H9 (cell line): ENCODE measurements at regions not wholly inside any gene's neighbourhood (a gene's known extent, or its start where the extent isn't known, plus 50 kb on each side); places are given as distances from the start of the nearest gene placed in this dataset.

ENCODE experiments used
- DNase-seq: peaks from one replicate; pipeline ENCODE4 v3.0.0-alpha.2; 2017
- H2AFZ ChIP-seq: one replicate; pipeline ENCODE4 v1.6.1; 2013; ENCODE audit warnings: mild to moderate bottlenecking, low read length, control low read depth, moderate library complexity
- H2AK5ac ChIP-seq: 2 replicates; pipeline ENCODE4 v1.6.1; 2013; ENCODE audit warnings: low read length, control low read depth, mixed read lengths; ENCODE audit not compliant: insufficient read length
- H2BK120ac ChIP-seq: one replicate; pipeline ENCODE4 v1.6.1; 2013; ENCODE audit warnings: low read depth, mild to moderate bottlenecking, low read length, control low read depth, inconsistent platforms; ENCODE audit not compliant: poor library complexity, severe bottlenecking
- H2BK12ac ChIP-seq: 2 replicates; pipeline ENCODE4 v1.6.1; 2013; ENCODE audit warnings: low read length, control low read depth, mixed read lengths, low read depth; ENCODE audit not compliant: insufficient read length
- H2BK15ac ChIP-seq: 2 replicates; pipeline ENCODE4 v1.6.1; 2013; ENCODE audit warnings: low read depth, low read length, control low read depth
- H2BK20ac ChIP-seq: one replicate; pipeline ENCODE4 v1.6.1; 2013; ENCODE audit warnings: low read depth, mild to moderate bottlenecking, low read length, control low read depth, inconsistent platforms; ENCODE audit not compliant: poor library complexity, severe bottlenecking
- H2BK5ac ChIP-seq: 2 replicates; pipeline ENCODE4 v1.6.1; 2013; ENCODE audit warnings: low read length, control low read depth, mixed read lengths; ENCODE audit not compliant: insufficient read length
- H3K14ac ChIP-seq: 2 replicates; pipeline ENCODE4 v1.6.1; 2013; ENCODE audit warnings: low read length, control low read depth; ENCODE audit not compliant: insufficient read depth
- H3K18ac ChIP-seq: 2 replicates; pipeline ENCODE4 v1.6.1; 2013; ENCODE audit warnings: low read depth, mild to moderate bottlenecking, mixed read lengths, low read length, control low read depth; ENCODE audit not compliant: insufficient read length
- H3K23ac ChIP-seq: 2 replicates; pipeline ENCODE4 v1.6.1; 2013; ENCODE audit warnings: low read length, control low read depth, mixed read lengths, low read depth; ENCODE audit not compliant: insufficient read length
- H3K23me2 ChIP-seq: 2 replicates; pipeline ENCODE4 v1.6.1; 2013; ENCODE audit warnings: low read depth, mild to moderate bottlenecking, mixed read lengths, low read length, control low read depth; ENCODE audit not compliant: insufficient read length, poor library complexity, severe bottlenecking
- H3K27ac ChIP-seq: 2 replicates; pipeline ENCODE4 v1.5.1; 2013; ENCODE audit warnings: low read length, control low read depth, mixed read lengths, low read depth; ENCODE audit not compliant: insufficient read length
- H3K27me3 ChIP-seq: 2 replicates; pipeline ENCODE4 v1.6.1; 2013; ENCODE audit warnings: low read length, control low read depth, inconsistent platforms; ENCODE audit not compliant: insufficient read depth
- H3K4ac ChIP-seq: 2 replicates; pipeline ENCODE4 v1.6.1; 2013; ENCODE audit warnings: low read depth, mild to moderate bottlenecking, control low read depth, inconsistent platforms, low read length, moderate library complexity
- H3K4me1 ChIP-seq: 2 replicates; pipeline ENCODE4 v1.6.1; 2013; ENCODE audit warnings: low read length, control low read depth, inconsistent platforms; ENCODE audit not compliant: insufficient read depth
- H3K4me2 ChIP-seq: 2 replicates; pipeline ENCODE4 v1.6.1; 2013; ENCODE audit warnings: low read length, control low read depth, mixed read lengths; ENCODE audit not compliant: insufficient read length, insufficient read depth
- H3K56ac ChIP-seq: 2 replicates; pipeline ENCODE4 v1.6.1; 2013; ENCODE audit warnings: low read depth, mild to moderate bottlenecking, mixed read lengths, low read length, control low read depth; ENCODE audit not compliant: insufficient read length
- H3K79me1 ChIP-seq: 2 replicates; pipeline ENCODE4 v1.6.1; 2013; ENCODE audit warnings: low read depth, mild to moderate bottlenecking, moderate library complexity, low read length, control low read depth, inconsistent platforms; ENCODE audit not compliant: insufficient read depth, poor library complexity, severe bottlenecking
- H3K79me2 ChIP-seq: 2 replicates; pipeline ENCODE4 v1.6.1; 2013; ENCODE audit warnings: low read length, control low read depth, inconsistent platforms; ENCODE audit not compliant: insufficient read depth
- H3K9ac ChIP-seq: 2 replicates; pipeline ENCODE4 v1.6.1; 2013; ENCODE audit warnings: low read length, control low read depth, mixed read lengths; ENCODE audit not compliant: insufficient read length; ENCODE audit errors: extremely low read depth
- H3K9me3 ChIP-seq: one replicate; pipeline ENCODE4 v1.6.1; 2013; ENCODE audit warnings: low read depth, low read length, inconsistent platforms; ENCODE audit not compliant: control insufficient read depth
- H3T11ph ChIP-seq: one replicate; pipeline ENCODE4 v1.6.1; 2013; ENCODE audit warnings: mild to moderate bottlenecking, low read length, control low read depth, inconsistent platforms
- H4K20me1 ChIP-seq: one replicate; pipeline ENCODE4 v1.6.1; 2013; ENCODE audit not compliant: control insufficient read depth, insufficient read length, insufficient read depth
- H4K5ac ChIP-seq: 2 replicates; pipeline ENCODE4 v1.6.1; 2013; ENCODE audit warnings: low read depth, mild to moderate bottlenecking, mixed read lengths, low read length, control low read depth; ENCODE audit not compliant: insufficient read length
- H4K8ac ChIP-seq: replicated peaks from 2 replicates; pipeline ENCODE4 v1.6.1; 2013; ENCODE audit warnings: low read length, control low read depth, mixed read lengths, low read depth; ENCODE audit not compliant: insufficient read length
- H4K91ac ChIP-seq: 2 replicates; pipeline ENCODE4 v1.6.1; 2013; ENCODE audit warnings: low read depth, mild to moderate bottlenecking, moderate library complexity, mixed read lengths, low read length, control low read depth; ENCODE audit not compliant: insufficient read length
- H3K27ac Mint-ChIP-seq, 3 experiments: 2 replicates in 2 of 3; 3 replicates in 1 of 3; pipeline ENCODE4 v1.8.0; 2020 to 2021; ENCODE audit warnings: mixed read lengths in 3 of 3, mild to moderate bottlenecking in 1 of 3, moderate library complexity in 1 of 3
- H3K27me3 Mint-ChIP-seq: 2 replicates; pipeline ENCODE4 v1.8.0; 2021; ENCODE audit warnings: low read depth, mild to moderate bottlenecking, moderate library complexity, mixed read lengths
- H3K36me3 Mint-ChIP-seq, 3 experiments: 2 replicates in 2 of 3; 3 replicates in 1 of 3; pipeline ENCODE4 v1.8.0; 2020 to 2021; ENCODE audit warnings: low read depth in 3 of 3, mixed read lengths in 3 of 3; ENCODE audit not compliant: insufficient read depth in 1 of 3
- H3K4me1 Mint-ChIP-seq, 2 experiments: 2 replicates each; pipeline ENCODE4 v1.8.0; 2020; ENCODE audit warnings: mixed read lengths in 2 of 2
- H3K4me3 Mint-ChIP-seq, 2 experiments: 2 replicates in 1 of 2; 3 replicates in 1 of 2; pipeline ENCODE4 v1.8.0; 2020 to 2021; ENCODE audit warnings: mild to moderate bottlenecking in 2 of 2, mixed read lengths in 2 of 2, moderate library complexity in 1 of 2
- H3K9me3 Mint-ChIP-seq, 2 experiments: 2 replicates in 1 of 2; 3 replicates in 1 of 2; pipeline ENCODE4 v1.8.0; 2020; ENCODE audit warnings: mild to moderate bottlenecking in 2 of 2, mixed read lengths in 2 of 2, moderate library complexity in 1 of 2
- WGBS: extraction: QIAGEN DNeasy Blood & Tissue Kit; methylation state at CpG from one replicate; pipeline ENCODE4 v1.1.7; 2013; ENCODE audit warnings: missing lambda C conversion rate, low lambda C conversion rate, mixed read lengths; ENCODE audit not compliant: insufficient read length; ENCODE audit errors: extremely low coverage; 5-methylcytosine and 5-hydroxymethylcytosine counted together
- TF ChIP-seq, protein P1 (sequence below): fragments of 200-600 bp; sonication (generic); conservative IDR thresholded peaks from 3 replicates; pipeline ENCODE4 v1.8.0; 2021; ENCODE audit warnings: antibody characterized with exemption, mild to moderate bottlenecking

- H3K79me2 ChIP-seq, result no peaks in the 10 kb centered on the region
- peaks cover 9 to 14% of the 10 kb centered on the region in 2 experiments for H3K9me3 Mint-ChIP-seq
- no peaks in the 10 kb centered on the region for H3K4me1 ChIP-seq
- no peak overlapping the region for H3K27ac ChIP-seq
- no peak overlapping the region for H3K27ac Mint-ChIP-seq
- no peak overlapping the region for H3K56ac ChIP-seq
- no peaks in the 10 kb centered on the region for H3K27me3 ChIP-seq
- no peak overlapping the region for H3K14ac ChIP-seq
- no peaks in the 10 kb centered on the region for H3K4me1 Mint-ChIP-seq
- H3K4ac ChIP-seq, result no peak overlapping the region
- no peak overlapping the region for H3K4me2 ChIP-seq
- TF ChIP-seq, protein P1, sequence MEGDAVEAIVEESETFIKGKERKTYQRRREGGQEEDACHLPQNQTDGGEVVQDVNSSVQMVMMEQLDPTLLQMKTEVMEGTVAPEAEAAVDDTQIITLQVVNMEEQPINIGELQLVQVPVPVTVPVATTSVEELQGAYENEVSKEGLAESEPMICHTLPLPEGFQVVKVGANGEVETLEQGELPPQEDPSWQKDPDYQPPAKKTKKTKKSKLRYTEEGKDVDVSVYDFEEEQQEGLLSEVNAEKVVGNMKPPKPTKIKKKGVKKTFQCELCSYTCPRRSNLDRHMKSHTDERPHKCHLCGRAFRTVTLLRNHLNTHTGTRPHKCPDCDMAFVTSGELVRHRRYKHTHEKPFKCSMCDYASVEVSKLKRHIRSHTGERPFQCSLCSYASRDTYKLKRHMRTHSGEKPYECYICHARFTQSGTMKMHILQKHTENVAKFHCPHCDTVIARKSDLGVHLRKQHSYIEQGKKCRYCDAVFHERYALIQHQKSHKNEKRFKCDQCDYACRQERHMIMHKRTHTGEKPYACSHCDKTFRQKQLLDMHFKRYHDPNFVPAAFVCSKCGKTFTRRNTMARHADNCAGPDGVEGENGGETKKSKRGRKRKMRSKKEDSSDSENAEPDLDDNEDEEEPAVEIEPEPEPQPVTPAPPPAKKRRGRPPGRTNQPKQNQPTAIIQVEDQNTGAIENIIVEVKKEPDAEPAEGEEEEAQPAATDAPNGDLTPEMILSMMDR, result no peak
- no peak overlapping the region for H4K8ac ChIP-seq
- H2BK12ac ChIP-seq, result no peak overlapping the region
- WGBS, result no CpG with 5 or more reads among the region's 2 CpGs
- H3K18ac ChIP-seq, result no peak overlapping the region
- H2AK5ac ChIP-seq, result no peak overlapping the region
- no peaks in the 10 kb centered on the region for H4K20me1 ChIP-seq
- no peak overlapping the region for H4K91ac ChIP-seq
- H4K5ac ChIP-seq, result no peak overlapping the region
- H3K36me3 Mint-ChIP-seq, result peaks cover 6 to 9% (median 8%) of the 10 kb centered on the region in 3 experiments; a peak in 6 of 7 replicates
- no peak overlapping the region for H2AFZ ChIP-seq
- no peak overlapping the region for H3T11ph ChIP-seq
- no peaks in the 10 kb centered on the region for H3K23me2 ChIP-seq
- H3K79me1 ChIP-seq, result no peaks in the 10 kb centered on the region
- H3K9me3 ChIP-seq, result no peaks in the 10 kb centered on the region
- H3K23ac ChIP-seq, result no peak overlapping the region
- H3K9ac ChIP-seq, result no peak overlapping the region
- H3K4me3 Mint-ChIP-seq, result no peak overlapping the region
- DNase-seq, result no peak
- no peaks in the 10 kb centered on the region for H3K27me3 Mint-ChIP-seq
- H2BK5ac ChIP-seq, result no peak overlapping the region
- no peak overlapping the region for H2BK20ac ChIP-seq
- H2BK120ac ChIP-seq, result no peak overlapping the region
- H2BK15ac ChIP-seq, result no peak overlapping the region
These were observed 1470.9 kb upstream of the SEL1L start for GRCh38 chr14:83004456-83005006.
